GM23338 (cell line): ENCODE measurements at regions not wholly inside any gene's neighbourhood (a gene's known extent, or its start where the extent isn't known, plus 50 kb on each side); places are given as distances from the start of the nearest gene placed in this dataset.

Source experiments
- ATAC-seq: fragments of 200-7000 bp; cut with Tn5 transposase; 3 replicates; pipeline ENCODE4 v1.9.1; 2020
- DNase-seq: peaks from one replicate; pipeline ENCODE4 v3.0.0-alpha.2; 2015; ENCODE audit warnings: low spot score
- H2AFZ ChIP-seq: fragments of 200-600 bp; sonication (generic); 2 replicates; pipeline ENCODE4 v1.8.0; 2016; ENCODE audit warnings: antibody characterized with exemption, mild to moderate bottlenecking, moderate library complexity
- H3F3A ChIP-seq: fragments of 200-600 bp; sonication (generic); replicated peaks from 2 replicates; pipeline ENCODE4 v1.8.0; 2017; ENCODE audit warnings: antibody characterized with exemption, mixed run types, low read depth
- H3K27ac ChIP-seq: fragments of 200-600 bp; sonication (generic); 2 replicates; pipeline ENCODE4 v1.6.1; 2016; ENCODE audit warnings: low read depth
- H3K27me3 ChIP-seq: fragments of 200-600 bp; sonication (generic); 2 replicates; pipeline ENCODE4 v1.8.0; 2016; ENCODE audit warnings: mild to moderate bottlenecking, mixed run types, moderate library complexity; ENCODE audit not compliant: insufficient read depth
- H3K36me3 ChIP-seq: fragments of 200-600 bp; sonication (generic); 2 replicates; pipeline ENCODE4 v1.8.0; 2016; ENCODE audit warnings: mild to moderate bottlenecking; ENCODE audit not compliant: insufficient read depth
- H3K4me1 ChIP-seq: fragments of 200-600 bp; sonication (generic); 2 replicates; pipeline ENCODE4 v1.8.0; 2016; ENCODE audit warnings: mild to moderate bottlenecking, moderate library complexity; ENCODE audit not compliant: insufficient read depth
- H3K4me2 ChIP-seq: fragments of 200-600 bp; sonication (generic); 2 replicates; pipeline ENCODE4 v1.7.1; 2017; ENCODE audit warnings: mixed run types
- H3K4me3 ChIP-seq: fragments of 200-600 bp; sonication (generic); 2 replicates; pipeline ENCODE4 v1.6.1; 2016; ENCODE audit warnings: mixed run types
- H3K79me2 ChIP-seq: fragments of 200-600 bp; sonication (generic); replicated peaks from 2 replicates; pipeline ENCODE4 v1.8.0; 2017; ENCODE audit warnings: mild to moderate bottlenecking; ENCODE audit not compliant: insufficient read depth
- H3K9me2 ChIP-seq: fragments of 200-600 bp; sonication (generic); 2 replicates; pipeline ENCODE4 v1.8.0; 2017; ENCODE audit not compliant: insufficient read depth
- H4K20me1 ChIP-seq: fragments of 200-600 bp; sonication (generic); replicated peaks from 2 replicates; pipeline ENCODE4 v1.8.0; 2017; ENCODE audit warnings: mild to moderate bottlenecking; ENCODE audit not compliant: insufficient read depth
- H3K27ac Mint-ChIP-seq: 2 replicates; pipeline ENCODE4 v1.8.0; 2020; ENCODE audit warnings: inconsistent platforms, mild to moderate bottlenecking, moderate library complexity, mixed read lengths
- H3K27me3 Mint-ChIP-seq: 3 replicates; pipeline ENCODE4 v1.8.0; 2022; ENCODE audit warnings: low read depth, mild to moderate bottlenecking, moderate library complexity, mixed read lengths, inconsistent platforms; ENCODE audit not compliant: insufficient read depth, poor library complexity
- H3K36me3 Mint-ChIP-seq: 3 replicates; pipeline ENCODE4 v1.8.0; 2021; ENCODE audit warnings: low read depth, mild to moderate bottlenecking, inconsistent platforms, moderate library complexity, mixed read lengths
- H3K4me1 Mint-ChIP-seq: 3 replicates; pipeline ENCODE4 v1.8.0; 2020; ENCODE audit warnings: mild to moderate bottlenecking, inconsistent platforms, mixed read lengths
- H3K4me3 Mint-ChIP-seq: 3 replicates; pipeline ENCODE4 v1.8.0; 2021; ENCODE audit warnings: moderate library complexity, mild to moderate bottlenecking, inconsistent platforms, mixed read lengths
- H3K9me3 Mint-ChIP-seq: 3 replicates; pipeline ENCODE4 v1.8.0; 2020; ENCODE audit warnings: moderate library complexity, mild to moderate bottlenecking, inconsistent platforms, mixed read lengths
- CREB1 ChIP-seq: fragments of 250-450 bp; sonication (Bioruptor Pico); IDR thresholded peaks from 2 replicates; pipeline ENCODE4 v1.5.0; 2020; ENCODE audit warnings: low read depth, mild to moderate bottlenecking, moderate library complexity
- CTCF ChIP-seq, 2 experiments: fragments of 200-600 bp in 1 of 2; sonication (generic) in 1 of 2; conservative IDR thresholded peaks; 2 replicates each; pipeline versions ENCODE4 v1.5.1 to v1.6.1; 2016 to 2017; ENCODE audit warnings: antibody characterized with exemption in 2 of 2, low read depth in 2 of 2, mild to moderate bottlenecking in 2 of 2, moderate library complexity in 1 of 2
- EZH2 ChIP-seq: fragments of 200-600 bp; sonication (generic); IDR thresholded peaks from one replicate; pipeline ENCODE4 v1.8.0; 2017; ENCODE audit warnings: antibody characterized with exemption, mild to moderate bottlenecking, low read depth; ENCODE audit not compliant: unreplicated experiment
- EZH2phosphoT487 ChIP-seq: fragments of 200-600 bp; sonication (generic); IDR thresholded peaks from one replicate; pipeline ENCODE4 v1.8.1; 2018; ENCODE audit warnings: antibody characterized with exemption; ENCODE audit not compliant: unreplicated experiment
- NANOG ChIP-seq: IDR thresholded peaks from 2 replicates; pipeline ENCODE4 v1.6.1; 2016; ENCODE audit warnings: antibody characterized with exemption, borderline replicate concordance
- POLR2AphosphoS5 ChIP-seq: IDR thresholded peaks from 2 replicates; pipeline ENCODE4 v1.6.1; 2016; ENCODE audit warnings: antibody characterized with exemption, low read depth
- ZNF331 ChIP-seq: fragments of 250-450 bp; sonication (Bioruptor Pico); IDR thresholded peaks from 2 replicates; pipeline ENCODE4 v1.5.0; 2020; ENCODE audit warnings: low read depth, mild to moderate bottlenecking, moderate library complexity
- TF ChIP-seq, protein P1 (sequence below): fragments of 250-450 bp; sonication (Bioruptor Pico); IDR thresholded peaks from 2 replicates; pipeline ENCODE4 v1.5.0; 2020; ENCODE audit warnings: mild to moderate bottlenecking, moderate library complexity
- TF ChIP-seq, protein P2 (sequence below): IDR thresholded peaks from one replicate; pipeline ENCODE4 v1.6.1; 2018; ENCODE audit warnings: antibody characterized with exemption; ENCODE audit not compliant: unreplicated experiment
- TF ChIP-seq, protein P3 (sequence below): IDR thresholded peaks from 2 replicates; pipeline ENCODE4 v1.6.1; 2016; ENCODE audit warnings: antibody characterized with exemption

- TF ChIP-seq, protein P1, sequence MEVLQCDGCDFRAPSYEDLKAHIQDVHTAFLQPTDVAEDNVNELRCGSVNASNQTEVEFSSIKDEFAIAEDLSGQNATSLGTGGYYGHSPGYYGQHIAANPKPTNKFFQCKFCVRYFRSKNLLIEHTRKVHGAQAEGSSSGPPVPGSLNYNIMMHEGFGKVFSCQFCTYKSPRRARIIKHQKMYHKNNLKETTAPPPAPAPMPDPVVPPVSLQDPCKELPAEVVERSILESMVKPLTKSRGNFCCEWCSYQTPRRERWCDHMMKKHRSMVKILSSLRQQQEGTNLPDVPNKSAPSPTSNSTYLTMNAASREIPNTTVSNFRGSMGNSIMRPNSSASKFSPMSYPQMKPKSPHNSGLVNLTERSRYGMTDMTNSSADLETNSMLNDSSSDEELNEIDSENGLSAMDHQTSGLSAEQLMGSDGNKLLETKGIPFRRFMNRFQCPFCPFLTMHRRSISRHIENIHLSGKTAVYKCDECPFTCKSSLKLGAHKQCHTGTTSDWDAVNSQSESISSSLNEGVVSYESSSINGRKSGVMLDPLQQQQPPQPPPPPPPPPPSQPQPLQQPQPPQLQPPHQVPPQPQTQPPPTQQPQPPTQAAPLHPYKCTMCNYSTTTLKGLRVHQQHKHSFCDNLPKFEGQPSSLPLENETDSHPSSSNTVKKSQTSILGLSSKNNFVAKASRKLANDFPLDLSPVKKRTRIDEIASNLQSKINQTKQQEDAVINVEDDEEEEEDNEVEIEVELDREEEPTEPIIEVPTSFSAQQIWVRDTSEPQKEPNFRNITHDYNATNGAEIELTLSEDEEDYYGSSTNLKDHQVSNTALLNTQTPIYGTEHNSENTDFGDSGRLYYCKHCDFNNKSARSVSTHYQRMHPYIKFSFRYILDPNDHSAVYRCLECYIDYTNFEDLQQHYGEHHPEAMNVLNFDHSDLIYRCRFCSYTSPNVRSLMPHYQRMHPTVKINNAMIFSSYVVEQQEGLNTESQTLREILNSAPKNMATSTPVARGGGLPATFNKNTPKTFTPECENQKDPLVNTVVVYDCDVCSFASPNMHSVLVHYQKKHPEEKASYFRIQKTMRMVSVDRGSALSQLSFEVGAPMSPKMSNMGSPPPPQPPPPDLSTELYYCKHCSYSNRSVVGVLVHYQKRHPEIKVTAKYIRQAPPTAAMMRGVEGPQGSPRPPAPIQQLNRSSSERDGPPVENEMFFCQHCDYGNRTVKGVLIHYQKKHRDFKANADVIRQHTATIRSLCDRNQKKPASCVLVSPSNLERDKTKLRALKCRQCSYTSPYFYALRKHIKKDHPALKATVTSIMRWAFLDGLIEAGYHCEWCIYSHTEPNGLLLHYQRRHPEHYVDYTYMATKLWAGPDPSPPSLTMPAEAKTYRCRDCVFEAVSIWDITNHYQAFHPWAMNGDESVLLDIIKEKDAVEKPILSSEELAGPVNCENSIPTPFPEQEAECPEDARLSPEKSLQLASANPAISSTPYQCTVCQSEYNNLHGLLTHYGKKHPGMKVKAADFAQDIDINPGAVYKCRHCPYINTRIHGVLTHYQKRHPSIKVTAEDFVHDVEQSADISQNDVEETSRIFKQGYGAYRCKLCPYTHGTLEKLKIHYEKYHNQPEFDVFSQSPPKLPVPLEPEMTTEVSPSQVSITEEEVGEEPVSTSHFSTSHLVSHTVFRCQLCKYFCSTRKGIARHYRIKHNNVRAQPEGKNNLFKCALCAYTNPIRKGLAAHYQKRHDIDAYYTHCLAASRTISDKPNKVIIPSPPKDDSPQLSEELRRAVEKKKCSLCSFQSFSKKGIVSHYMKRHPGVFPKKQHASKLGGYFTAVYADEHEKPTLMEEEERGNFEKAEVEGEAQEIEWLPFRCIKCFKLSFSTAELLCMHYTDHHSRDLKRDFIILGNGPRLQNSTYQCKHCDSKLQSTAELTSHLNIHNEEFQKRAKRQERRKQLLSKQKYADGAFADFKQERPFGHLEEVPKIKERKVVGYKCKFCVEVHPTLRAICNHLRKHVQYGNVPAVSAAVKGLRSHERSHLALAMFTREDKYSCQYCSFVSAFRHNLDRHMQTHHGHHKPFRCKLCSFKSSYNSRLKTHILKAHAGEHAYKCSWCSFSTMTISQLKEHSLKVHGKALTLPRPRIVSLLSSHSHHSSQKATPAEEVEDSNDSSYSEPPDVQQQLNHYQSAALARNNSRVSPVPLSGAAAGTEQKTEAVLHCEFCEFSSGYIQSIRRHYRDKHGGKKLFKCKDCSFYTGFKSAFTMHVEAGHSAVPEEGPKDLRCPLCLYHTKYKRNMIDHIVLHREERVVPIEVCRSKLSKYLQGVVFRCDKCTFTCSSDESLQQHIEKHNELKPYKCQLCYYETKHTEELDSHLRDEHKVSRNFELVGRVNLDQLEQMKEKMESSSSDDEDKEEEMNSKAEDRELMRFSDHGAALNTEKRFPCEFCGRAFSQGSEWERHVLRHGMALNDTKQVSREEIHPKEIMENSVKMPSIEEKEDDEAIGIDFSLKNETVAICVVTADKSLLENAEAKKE, result no peak
- TF ChIP-seq ZNF331 (CRISPR knock-in tag), result no peak
- no peak for TF ChIP-seq CTCF (conservative IDR thresholded peaks at IDR 0.05; ENCODE audit: low read depth in 2 of 2)
- TF ChIP-seq CREB1 (CRISPR knock-in tag), result no peak
- no peak for TF ChIP-seq EZH2
- no peak for TF ChIP-seq POLR2AphosphoS5
- no peak for TF ChIP-seq EZH2phosphoT487
Observed at GRCh38 chr2:6421138-6421730, 444.5 kb downstream of the CMPK2 start (continued).

GRCh38 chr2:6421888-6422287, 443.8 kb downstream of the CMPK2 start:
- Histone ChIP-seq H3K4me2 (no peak overlapping the region), H3K79me2 (no peaks in the 10 kb centered on the region), H2AFZ (no peak overlapping the region), H3K4me1 (no peaks in the 10 kb centered on the region), H3K27me3 (no peaks in the 10 kb centered on the region; the same call in 1 of the 2 replicates), H3K36me3 (no peaks in the 10 kb centered on the region), H3K4me3 (no peak overlapping the region), H3K9me2 (no peaks in the 10 kb centered on the region), H3F3A (no peaks in the 10 kb centered on the region), H4K20me1 (no peaks in the 10 kb centered on the region), H3K27ac (no peak overlapping the region)
- H3K9me3 Mint-ChIP-seq, result peaks cover 48% of the 10 kb centered on the region
- no peaks in the 10 kb centered on the region for H3K4me1 Mint-ChIP-seq
- peaks cover 4% of the 10 kb centered on the region for H3K27me3 Mint-ChIP-seq
- H3K36me3 Mint-ChIP-seq, result no peaks in the 10 kb centered on the region
- H3K27ac Mint-ChIP-seq, result no peak overlapping the region
- DNase-seq (peak; percentile 1), ATAC-seq (no peak)
- H3K4me3 Mint-ChIP-seq, result no peak overlapping the region
- no peak for TF ChIP-seq NANOG
- TF ChIP-seq, protein P2, sequence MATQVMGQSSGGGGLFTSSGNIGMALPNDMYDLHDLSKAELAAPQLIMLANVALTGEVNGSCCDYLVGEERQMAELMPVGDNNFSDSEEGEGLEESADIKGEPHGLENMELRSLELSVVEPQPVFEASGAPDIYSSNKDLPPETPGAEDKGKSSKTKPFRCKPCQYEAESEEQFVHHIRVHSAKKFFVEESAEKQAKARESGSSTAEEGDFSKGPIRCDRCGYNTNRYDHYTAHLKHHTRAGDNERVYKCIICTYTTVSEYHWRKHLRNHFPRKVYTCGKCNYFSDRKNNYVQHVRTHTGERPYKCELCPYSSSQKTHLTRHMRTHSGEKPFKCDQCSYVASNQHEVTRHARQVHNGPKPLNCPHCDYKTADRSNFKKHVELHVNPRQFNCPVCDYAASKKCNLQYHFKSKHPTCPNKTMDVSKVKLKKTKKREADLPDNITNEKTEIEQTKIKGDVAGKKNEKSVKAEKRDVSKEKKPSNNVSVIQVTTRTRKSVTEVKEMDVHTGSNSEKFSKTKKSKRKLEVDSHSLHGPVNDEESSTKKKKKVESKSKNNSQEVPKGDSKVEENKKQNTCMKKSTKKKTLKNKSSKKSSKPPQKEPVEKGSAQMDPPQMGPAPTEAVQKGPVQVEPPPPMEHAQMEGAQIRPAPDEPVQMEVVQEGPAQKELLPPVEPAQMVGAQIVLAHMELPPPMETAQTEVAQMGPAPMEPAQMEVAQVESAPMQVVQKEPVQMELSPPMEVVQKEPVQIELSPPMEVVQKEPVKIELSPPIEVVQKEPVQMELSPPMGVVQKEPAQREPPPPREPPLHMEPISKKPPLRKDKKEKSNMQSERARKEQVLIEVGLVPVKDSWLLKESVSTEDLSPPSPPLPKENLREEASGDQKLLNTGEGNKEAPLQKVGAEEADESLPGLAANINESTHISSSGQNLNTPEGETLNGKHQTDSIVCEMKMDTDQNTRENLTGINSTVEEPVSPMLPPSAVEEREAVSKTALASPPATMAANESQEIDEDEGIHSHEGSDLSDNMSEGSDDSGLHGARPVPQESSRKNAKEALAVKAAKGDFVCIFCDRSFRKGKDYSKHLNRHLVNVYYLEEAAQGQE, result no peak
- TF ChIP-seq, protein P3, sequence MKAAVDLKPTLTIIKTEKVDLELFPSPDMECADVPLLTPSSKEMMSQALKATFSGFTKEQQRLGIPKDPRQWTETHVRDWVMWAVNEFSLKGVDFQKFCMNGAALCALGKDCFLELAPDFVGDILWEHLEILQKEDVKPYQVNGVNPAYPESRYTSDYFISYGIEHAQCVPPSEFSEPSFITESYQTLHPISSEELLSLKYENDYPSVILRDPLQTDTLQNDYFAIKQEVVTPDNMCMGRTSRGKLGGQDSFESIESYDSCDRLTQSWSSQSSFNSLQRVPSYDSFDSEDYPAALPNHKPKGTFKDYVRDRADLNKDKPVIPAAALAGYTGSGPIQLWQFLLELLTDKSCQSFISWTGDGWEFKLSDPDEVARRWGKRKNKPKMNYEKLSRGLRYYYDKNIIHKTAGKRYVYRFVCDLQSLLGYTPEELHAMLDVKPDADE, result no peak
